ENCODE measurements at regions not wholly inside any gene's neighbourhood (a gene's known extent, or its start where the extent isn't known, plus 50 kb on each side); places are given as distances from the start of the nearest gene placed in this dataset.

DNA sequence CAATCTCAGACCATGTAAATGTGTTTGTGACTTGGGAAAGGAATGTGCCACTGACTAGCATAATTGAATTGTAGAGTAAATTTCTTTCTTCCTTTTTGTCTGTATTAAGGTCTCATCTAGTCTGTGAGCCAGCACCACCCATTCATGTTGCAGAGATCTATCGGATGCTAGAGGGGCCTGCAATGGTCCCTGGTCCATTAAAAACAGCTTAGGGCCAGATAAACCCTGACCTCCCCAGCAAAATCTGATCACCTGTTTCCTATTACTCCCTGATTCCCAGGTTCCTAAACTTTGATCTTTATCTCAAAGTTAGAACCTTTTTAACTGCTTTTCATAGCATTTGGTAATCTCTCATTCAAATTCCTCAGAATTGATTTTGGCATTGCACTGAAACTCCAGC is 174.5 kb upstream of the POC5 start:
- ATAC-seq, result no peak
- no peak for DNase-seq (ENCODE audit: low read depth in 1 of 2, low spot score in 1 of 2)
- Histone ChIP-seq H3K27ac (no peak overlapping the region), H3K9me3 (no peaks in the 10 kb centered on the region), H3K4me2 (no peak overlapping the region), H3K4me1 (no peaks in the 10 kb centered on the region), H3K4me3 (no peak overlapping the region)
- 0% methylated on average over 1 of the region's 1 CpG for WGBS (ENCODE audit: missing lambda C conversion rate)
- FAIRE-seq, result no peak
- CTCF ChIA-PET, result no interaction called here
- TF ChIP-seq, protein P1, sequence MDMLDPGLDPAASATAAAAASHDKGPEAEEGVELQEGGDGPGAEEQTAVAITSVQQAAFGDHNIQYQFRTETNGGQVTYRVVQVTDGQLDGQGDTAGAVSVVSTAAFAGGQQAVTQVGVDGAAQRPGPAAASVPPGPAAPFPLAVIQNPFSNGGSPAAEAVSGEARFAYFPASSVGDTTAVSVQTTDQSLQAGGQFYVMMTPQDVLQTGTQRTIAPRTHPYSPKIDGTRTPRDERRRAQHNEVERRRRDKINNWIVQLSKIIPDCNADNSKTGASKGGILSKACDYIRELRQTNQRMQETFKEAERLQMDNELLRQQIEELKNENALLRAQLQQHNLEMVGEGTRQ (IDR thresholded peaks at IDR 0.05), result no peak
- TF ChIP-seq EHF (CRISPR knock-in tag; IDR thresholded peaks at IDR 0.05) (no peak), BHLHE40 (IDR thresholded peaks at IDR 0.05; ENCODE audit: low read depth, low read length) (no peak), PBX3 (IDR thresholded peaks at IDR 0.05) (no peak), ZNF302 (CRISPR knock-in tag; IDR thresholded peaks at IDR 0.05) (no peak)
- TF ChIP-seq, protein P2, sequence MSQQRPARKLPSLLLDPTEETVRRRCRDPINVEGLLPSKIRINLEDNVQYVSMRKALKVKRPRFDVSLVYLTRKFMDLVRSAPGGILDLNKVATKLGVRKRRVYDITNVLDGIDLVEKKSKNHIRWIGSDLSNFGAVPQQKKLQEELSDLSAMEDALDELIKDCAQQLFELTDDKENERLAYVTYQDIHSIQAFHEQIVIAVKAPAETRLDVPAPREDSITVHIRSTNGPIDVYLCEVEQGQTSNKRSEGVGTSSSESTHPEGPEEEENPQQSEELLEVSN (IDR thresholded peaks at IDR 0.05; ENCODE audit: borderline replicate concordance, low read depth), result no peak
- POLR2A ChIA-PET, result no interaction called here

DNA sequence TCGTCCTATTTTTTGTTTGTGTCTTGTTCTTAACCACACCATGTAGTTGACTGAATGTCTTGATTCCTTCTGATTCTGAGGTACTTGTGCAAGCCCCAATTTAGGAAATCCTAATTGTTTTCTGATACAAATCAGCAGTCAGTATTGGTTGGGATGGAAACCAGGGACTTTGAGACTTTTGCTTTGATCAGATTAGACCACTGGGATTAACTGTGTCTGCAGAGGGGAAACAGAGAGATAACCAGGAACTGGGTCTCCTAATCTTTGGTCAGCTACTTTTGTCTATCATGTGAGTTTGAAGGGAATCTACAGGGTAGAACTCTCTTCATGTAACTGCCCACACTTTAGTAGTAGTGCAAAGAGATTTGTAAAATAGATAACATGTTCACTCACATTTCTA is 173.8 kb upstream of the POC5 start:
- ChIA-PET CTCF (no interaction called here), POLR2A (no interaction called here)
- H3K4me3 ChIP-seq, result no peak overlapping the region
- DNase-seq (ENCODE audit: low read depth in 1 of 2, low spot score in 1 of 2) (no peak), ATAC-seq (no peak), FAIRE-seq (no peak)
- no peak overlapping the region for H3K27ac ChIP-seq
- H3K4me2 ChIP-seq, result no peak overlapping the region
- 5% methylated on average over 1 of the region's 1 CpG for WGBS (ENCODE audit: missing lambda C conversion rate)
- TF ChIP-seq BHLHE40 (IDR thresholded peaks at IDR 0.05; ENCODE audit: low read depth, low read length) (no peak), JUN (IDR thresholded peaks at IDR 0.05) (no peak), SREBF2 (IDR thresholded peaks at IDR 0.05) (no peak), CEBPB (IDR thresholded peaks at IDR 0.05) (no peak)
- no peaks in the 10 kb centered on the region for H3K9me3 ChIP-seq
- H3K4me1 ChIP-seq, result no peaks in the 10 kb centered on the region

DNA sequence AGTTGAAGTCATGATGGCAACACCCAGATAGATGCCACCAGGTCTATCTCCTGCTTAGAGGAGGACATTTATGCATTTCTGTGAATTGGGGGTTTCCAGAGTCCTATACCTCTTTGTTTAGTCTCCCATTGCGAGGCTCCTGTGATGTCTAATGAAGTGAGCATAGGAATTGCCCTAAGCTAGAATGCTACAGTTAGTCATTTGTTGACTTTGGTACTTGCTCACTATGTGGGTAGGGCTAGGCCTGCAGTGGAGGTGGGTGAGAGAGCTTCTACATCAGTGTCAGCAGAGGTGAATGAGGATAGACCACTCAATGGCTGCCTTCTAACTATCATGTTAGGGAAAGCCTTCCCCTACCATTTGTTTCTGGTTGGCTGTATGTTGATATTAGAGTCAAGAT is 173.3 kb upstream of the POC5 start:
- no peak for ATAC-seq
- no peak overlapping the region for H3K27ac ChIP-seq
- FAIRE-seq, result no peak
- ChIA-PET POLR2A (no interaction called here), CTCF (no interaction called here)
- H3K4me2 ChIP-seq, result no peak overlapping the region
- H3K9me3 ChIP-seq, result no peaks in the 10 kb centered on the region
- no peaks in the 10 kb centered on the region for H3K4me1 ChIP-seq
- TF ChIP-seq JUNB (IDR thresholded peaks at IDR 0.05), result no peak
- TF ChIP-seq ATOH8 (CRISPR knock-in tag; IDR thresholded peaks at IDR 0.05; ENCODE audit: low read depth), result no peak
- TF ChIP-seq, protein P3, sequence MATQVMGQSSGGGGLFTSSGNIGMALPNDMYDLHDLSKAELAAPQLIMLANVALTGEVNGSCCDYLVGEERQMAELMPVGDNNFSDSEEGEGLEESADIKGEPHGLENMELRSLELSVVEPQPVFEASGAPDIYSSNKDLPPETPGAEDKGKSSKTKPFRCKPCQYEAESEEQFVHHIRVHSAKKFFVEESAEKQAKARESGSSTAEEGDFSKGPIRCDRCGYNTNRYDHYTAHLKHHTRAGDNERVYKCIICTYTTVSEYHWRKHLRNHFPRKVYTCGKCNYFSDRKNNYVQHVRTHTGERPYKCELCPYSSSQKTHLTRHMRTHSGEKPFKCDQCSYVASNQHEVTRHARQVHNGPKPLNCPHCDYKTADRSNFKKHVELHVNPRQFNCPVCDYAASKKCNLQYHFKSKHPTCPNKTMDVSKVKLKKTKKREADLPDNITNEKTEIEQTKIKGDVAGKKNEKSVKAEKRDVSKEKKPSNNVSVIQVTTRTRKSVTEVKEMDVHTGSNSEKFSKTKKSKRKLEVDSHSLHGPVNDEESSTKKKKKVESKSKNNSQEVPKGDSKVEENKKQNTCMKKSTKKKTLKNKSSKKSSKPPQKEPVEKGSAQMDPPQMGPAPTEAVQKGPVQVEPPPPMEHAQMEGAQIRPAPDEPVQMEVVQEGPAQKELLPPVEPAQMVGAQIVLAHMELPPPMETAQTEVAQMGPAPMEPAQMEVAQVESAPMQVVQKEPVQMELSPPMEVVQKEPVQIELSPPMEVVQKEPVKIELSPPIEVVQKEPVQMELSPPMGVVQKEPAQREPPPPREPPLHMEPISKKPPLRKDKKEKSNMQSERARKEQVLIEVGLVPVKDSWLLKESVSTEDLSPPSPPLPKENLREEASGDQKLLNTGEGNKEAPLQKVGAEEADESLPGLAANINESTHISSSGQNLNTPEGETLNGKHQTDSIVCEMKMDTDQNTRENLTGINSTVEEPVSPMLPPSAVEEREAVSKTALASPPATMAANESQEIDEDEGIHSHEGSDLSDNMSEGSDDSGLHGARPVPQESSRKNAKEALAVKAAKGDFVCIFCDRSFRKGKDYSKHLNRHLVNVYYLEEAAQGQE (IDR thresholded peaks at IDR 0.05), result no peak
- no peak for TF ChIP-seq MAZ (IDR thresholded peaks at IDR 0.05; ENCODE audit: borderline replicate concordance, low read depth, low read length)
- TF ChIP-seq PBX3 (IDR thresholded peaks at IDR 0.05), result no peak
- TF ChIP-seq SREBF2 (IDR thresholded peaks at IDR 0.05), result no peak
- no peak for TF ChIP-seq BHLHE40 (IDR thresholded peaks at IDR 0.05; ENCODE audit: low read depth, low read length)
- no peak for TF ChIP-seq NPAS2 (CRISPR knock-in tag; IDR thresholded peaks at IDR 0.05; ENCODE audit: borderline replicate concordance)
- TF ChIP-seq EP300 (IDR thresholded peaks at IDR 0.05), result no peak
- no peak for TF ChIP-seq ZNF302 (CRISPR knock-in tag; IDR thresholded peaks at IDR 0.05)
- no peak for TF ChIP-seq HOXA7 (CRISPR knock-in tag; IDR thresholded peaks at IDR 0.05)
- TF ChIP-seq, protein P4, sequence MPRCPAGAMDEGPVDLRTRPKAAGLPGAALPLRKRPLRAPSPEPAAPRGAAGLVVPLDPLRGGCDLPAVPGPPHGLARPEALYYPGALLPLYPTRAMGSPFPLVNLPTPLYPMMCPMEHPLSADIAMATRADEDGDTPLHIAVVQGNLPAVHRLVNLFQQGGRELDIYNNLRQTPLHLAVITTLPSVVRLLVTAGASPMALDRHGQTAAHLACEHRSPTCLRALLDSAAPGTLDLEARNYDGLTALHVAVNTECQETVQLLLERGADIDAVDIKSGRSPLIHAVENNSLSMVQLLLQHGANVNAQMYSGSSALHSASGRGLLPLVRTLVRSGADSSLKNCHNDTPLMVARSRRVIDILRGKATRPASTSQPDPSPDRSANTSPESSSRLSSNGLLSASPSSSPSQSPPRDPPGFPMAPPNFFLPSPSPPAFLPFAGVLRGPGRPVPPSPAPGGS (IDR thresholded peaks at IDR 0.05), result no peak
- no peak for TF ChIP-seq JUN (IDR thresholded peaks at IDR 0.05)
- TF ChIP-seq TFCP2L1 (CRISPR knock-in tag; IDR thresholded peaks at IDR 0.05), result no peak
- TF ChIP-seq FOSL2 (IDR thresholded peaks at IDR 0.05), result no peak
- no peak for TF ChIP-seq FOSL2 (CRISPR knock-in tag; IDR thresholded peaks at IDR 0.05)
- TF ChIP-seq, protein P2 (IDR thresholded peaks at IDR 0.05; ENCODE audit: borderline replicate concordance, low read depth), result no peak
- TF ChIP-seq HOXB5 (CRISPR knock-in tag; IDR thresholded peaks at IDR 0.05), result no peak
- no peak for TF ChIP-seq CBX2 (IDR thresholded peaks at IDR 0.05; ENCODE audit: borderline replicate concordance, low read depth)
- TF ChIP-seq EHF (CRISPR knock-in tag; IDR thresholded peaks at IDR 0.05), result no peak
- no peak for TF ChIP-seq ZFP36 (IDR thresholded peaks at IDR 0.05; ENCODE audit: borderline replicate concordance, partially characterized antibody)
- H3K4me3 ChIP-seq, result no peak overlapping the region
- 0% methylated on average over 1 of the region's 1 CpG for whole genome bisulfite sequencing (ENCODE audit: missing lambda C conversion rate)
- no peak for DNase-seq (ENCODE audit: low read depth in 1 of 2, low spot score in 1 of 2)
